ENCODE measurements at regions not wholly inside any gene's neighbourhood (a gene's known extent, or its start where the extent isn't known, plus 50 kb on each side); places are given as distances from the start of the nearest gene placed in this dataset.

- Histone ChIP-seq H3K9me3 (ENCODE audit: low read length) (no peaks in the 10 kb centered on the region), H3K27ac (ENCODE audit: low read depth, low read length, poor library complexity, severe bottlenecking) (no peak overlapping the region), H3K36me3 (ENCODE audit: insufficient read depth, low read length) (no peaks in the 10 kb centered on the region), H3K4me1 (ENCODE audit: insufficient read depth, low read length, poor library complexity, severe bottlenecking) (no peaks in the 10 kb centered on the region), H3K79me2 (ENCODE audit: insufficient read depth, low read depth, low read length) (no peaks in the 10 kb centered on the region), H3K9me2 (ENCODE audit: insufficient read depth, low read length) (no peaks in the 10 kb centered on the region), H2AFZ (ENCODE audit: low read length) (no peak overlapping the region), H4K20me1 (ENCODE audit: insufficient read depth, low read length) (no peaks in the 10 kb centered on the region), H3K4me2 (ENCODE audit: low read length) (no peak overlapping the region), H3K4me3 (ENCODE audit: low read depth, low read length, poor library complexity, severe bottlenecking) (no peak overlapping the region)
- POLR2A ChIA-PET, result interaction anchor here (0.5 kb wide), 1 partner anchor 88 kb away, joined by 3 read pairs; no protein-coding TSS in a partner anchor
- DNase-seq (ENCODE audit: low spot score), result no peak
- no TSS peak for BruUV-seq (replicated peaks)
- TF ChIP-seq CTCF (conservative IDR thresholded peaks at IDR 0.05; ENCODE audit: low read length), result no peak
- no peak for TF ChIP-seq EZH2phosphoT487 (IDR thresholded peaks at IDR 0.05; ENCODE audit: borderline replicate concordance, low read depth, low read length)
- intact Hi-C loops (cut with micrococcal nuclease; ENCODE audit: unreplicated experiment), result no loop called here
- CTCF ChIA-PET (ENCODE audit: unreplicated experiment), result no interaction called here
These were observed 78.2 kb upstream of the RUFY1 start for GRCh38 chr5:179472174-179472573.

GRCh38 chr5:179470201-179470600 lies 80.2 kb upstream of the RUFY1 start:
- Histone ChIP-seq H2AFZ (ENCODE audit: low read length) (no peak overlapping the region), H3K4me1 (ENCODE audit: insufficient read depth, low read length, poor library complexity, severe bottlenecking) (no peaks in the 10 kb centered on the region), H3K36me3 (ENCODE audit: insufficient read depth, low read length) (no peaks in the 10 kb centered on the region), H3K27ac (ENCODE audit: low read depth, low read length, poor library complexity, severe bottlenecking) (no peak overlapping the region), H3K9me3 (ENCODE audit: low read length) (no peaks in the 10 kb centered on the region), H3K4me2 (ENCODE audit: low read length) (no peak overlapping the region), H3K79me2 (ENCODE audit: insufficient read depth, low read depth, low read length) (no peaks in the 10 kb centered on the region), H4K20me1 (ENCODE audit: insufficient read depth, low read length) (no peaks in the 10 kb centered on the region), H3K9me2 (ENCODE audit: insufficient read depth, low read length) (no peaks in the 10 kb centered on the region), H3K4me3 (ENCODE audit: low read depth, low read length, poor library complexity, severe bottlenecking) (no peak overlapping the region)
- POLR2A ChIA-PET, result no interaction called here
- no TSS peak for BruUV-seq (replicated peaks)
- intact Hi-C loops (cut with micrococcal nuclease; ENCODE audit: unreplicated experiment), result no loop called here
- no peak for DNase-seq (ENCODE audit: low spot score)
- no peak for TF ChIP-seq CTCF (conservative IDR thresholded peaks at IDR 0.05; ENCODE audit: low read length)
- TF ChIP-seq EZH2phosphoT487 (IDR thresholded peaks at IDR 0.05; ENCODE audit: borderline replicate concordance, low read depth, low read length), result no peak
- CTCF ChIA-PET (ENCODE audit: unreplicated experiment), result no interaction called here

- no peaks in the 10 kb centered on the region for H3K79me2 ChIP-seq (ENCODE audit: insufficient read depth, low read depth, low read length)
- no peak for DNase-seq (ENCODE audit: low spot score)
- H3K9me2 ChIP-seq (ENCODE audit: insufficient read depth, low read length), result no peaks in the 10 kb centered on the region
- no peaks in the 10 kb centered on the region for H3K4me1 ChIP-seq (ENCODE audit: insufficient read depth, low read length, poor library complexity, severe bottlenecking)
- H4K20me1 ChIP-seq (ENCODE audit: insufficient read depth, low read length), result no peaks in the 10 kb centered on the region
- no peak overlapping the region for H3K27ac ChIP-seq (ENCODE audit: low read depth, low read length, poor library complexity, severe bottlenecking)
- no peaks in the 10 kb centered on the region for H3K36me3 ChIP-seq (ENCODE audit: insufficient read depth, low read length)
- H3K4me3 ChIP-seq (ENCODE audit: low read depth, low read length, poor library complexity, severe bottlenecking), result no peak overlapping the region
- ChIA-PET POLR2A (no interaction called here), CTCF (ENCODE audit: unreplicated experiment) (no interaction called here)
- no peak overlapping the region for H2AFZ ChIP-seq (ENCODE audit: low read length)
- intact Hi-C loops (cut with micrococcal nuclease; ENCODE audit: unreplicated experiment), result no loop called here
- no peak for TF ChIP-seq EZH2phosphoT487 (IDR thresholded peaks at IDR 0.05; ENCODE audit: borderline replicate concordance, low read depth, low read length)
- no peak for TF ChIP-seq CTCF (conservative IDR thresholded peaks at IDR 0.05; ENCODE audit: low read length)
- no TSS peak for BruUV-seq (replicated peaks)
- no peaks in the 10 kb centered on the region for H3K9me3 ChIP-seq (ENCODE audit: low read length)
- H3K4me2 ChIP-seq (ENCODE audit: low read length), result no peak overlapping the region
These were observed 81.7 kb upstream of the RUFY1 start for GRCh38 chr5:179468696-179469095.

Data from OCI-LY7 (cell line).